ENCODE measurements at regions not wholly inside any gene's neighbourhood (a gene's known extent, or its start where the extent isn't known, plus 50 kb on each side); places are given as distances from the start of the nearest gene placed in this dataset.

DNA sequence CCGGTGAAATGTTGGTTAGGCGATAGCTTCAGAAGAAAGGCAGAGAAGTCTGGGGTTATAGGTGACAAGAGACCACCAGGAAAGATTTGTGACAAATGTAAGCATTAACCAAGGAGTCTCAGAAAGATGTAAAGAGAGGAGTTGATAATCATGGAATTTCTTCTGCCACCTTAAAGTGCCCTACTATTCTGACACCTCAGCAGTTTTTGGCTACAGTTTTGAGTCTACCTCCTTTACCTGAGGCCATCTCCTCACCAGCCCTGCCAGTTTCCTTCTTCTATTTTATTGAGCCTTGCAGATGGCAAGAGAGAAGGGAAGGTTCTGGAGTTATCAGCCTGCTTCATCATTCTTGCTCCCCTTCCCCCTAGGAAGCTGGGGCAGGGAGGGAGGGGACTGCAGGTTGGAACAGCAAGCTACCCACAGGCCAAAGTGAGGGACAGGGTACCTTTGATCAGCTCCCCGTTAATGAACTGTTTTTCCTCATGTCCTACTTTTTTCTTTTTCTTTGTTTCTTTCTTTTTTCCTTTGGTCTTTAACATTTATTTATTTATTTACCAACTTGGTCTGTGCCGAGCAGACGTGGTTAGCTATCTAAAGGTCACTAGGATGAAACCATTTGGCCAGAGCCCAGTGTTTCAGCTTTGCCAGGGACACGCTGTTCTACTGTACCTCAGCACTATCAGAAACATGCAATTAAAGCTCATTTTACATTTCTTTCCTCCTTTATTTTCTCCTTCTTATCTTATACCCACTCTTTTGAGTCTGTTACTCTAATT is 438.7 kb upstream of the AR start:
- intact Hi-C loops (cut with DNase I), result no loop called here
- WGBS, 2 donors, result 47 to 54% methylated on average over 6 of the region's 6 CpGs
- H3K9me3 ChIP-seq, result no peaks in the 10 kb centered on the region
- H3K27ac ChIP-seq, result no peak overlapping the region
- H3K27me3 ChIP-seq, result no peaks in the 10 kb centered on the region
- peak in 1 of 4 donors; percentile 3 for DNase-seq
- TF ChIP-seq POLR2A (IDR thresholded peaks at IDR 0.05), result no peak
- TF ChIP-seq, protein P1, sequence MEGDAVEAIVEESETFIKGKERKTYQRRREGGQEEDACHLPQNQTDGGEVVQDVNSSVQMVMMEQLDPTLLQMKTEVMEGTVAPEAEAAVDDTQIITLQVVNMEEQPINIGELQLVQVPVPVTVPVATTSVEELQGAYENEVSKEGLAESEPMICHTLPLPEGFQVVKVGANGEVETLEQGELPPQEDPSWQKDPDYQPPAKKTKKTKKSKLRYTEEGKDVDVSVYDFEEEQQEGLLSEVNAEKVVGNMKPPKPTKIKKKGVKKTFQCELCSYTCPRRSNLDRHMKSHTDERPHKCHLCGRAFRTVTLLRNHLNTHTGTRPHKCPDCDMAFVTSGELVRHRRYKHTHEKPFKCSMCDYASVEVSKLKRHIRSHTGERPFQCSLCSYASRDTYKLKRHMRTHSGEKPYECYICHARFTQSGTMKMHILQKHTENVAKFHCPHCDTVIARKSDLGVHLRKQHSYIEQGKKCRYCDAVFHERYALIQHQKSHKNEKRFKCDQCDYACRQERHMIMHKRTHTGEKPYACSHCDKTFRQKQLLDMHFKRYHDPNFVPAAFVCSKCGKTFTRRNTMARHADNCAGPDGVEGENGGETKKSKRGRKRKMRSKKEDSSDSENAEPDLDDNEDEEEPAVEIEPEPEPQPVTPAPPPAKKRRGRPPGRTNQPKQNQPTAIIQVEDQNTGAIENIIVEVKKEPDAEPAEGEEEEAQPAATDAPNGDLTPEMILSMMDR (IDR thresholded peaks at IDR 0.05), result no peak
- no peak overlapping the region for H3K4me3 ChIP-seq
- no peak for ATAC-seq
- H3K36me3 ChIP-seq (replicated peaks in 1 of 2; ENCODE audit: insufficient read depth in 1 of 2, low read depth in 2 of 2), result no peaks in the 10 kb centered on the region
- no peaks in the 10 kb centered on the region for H3K4me1 ChIP-seq

DNA sequence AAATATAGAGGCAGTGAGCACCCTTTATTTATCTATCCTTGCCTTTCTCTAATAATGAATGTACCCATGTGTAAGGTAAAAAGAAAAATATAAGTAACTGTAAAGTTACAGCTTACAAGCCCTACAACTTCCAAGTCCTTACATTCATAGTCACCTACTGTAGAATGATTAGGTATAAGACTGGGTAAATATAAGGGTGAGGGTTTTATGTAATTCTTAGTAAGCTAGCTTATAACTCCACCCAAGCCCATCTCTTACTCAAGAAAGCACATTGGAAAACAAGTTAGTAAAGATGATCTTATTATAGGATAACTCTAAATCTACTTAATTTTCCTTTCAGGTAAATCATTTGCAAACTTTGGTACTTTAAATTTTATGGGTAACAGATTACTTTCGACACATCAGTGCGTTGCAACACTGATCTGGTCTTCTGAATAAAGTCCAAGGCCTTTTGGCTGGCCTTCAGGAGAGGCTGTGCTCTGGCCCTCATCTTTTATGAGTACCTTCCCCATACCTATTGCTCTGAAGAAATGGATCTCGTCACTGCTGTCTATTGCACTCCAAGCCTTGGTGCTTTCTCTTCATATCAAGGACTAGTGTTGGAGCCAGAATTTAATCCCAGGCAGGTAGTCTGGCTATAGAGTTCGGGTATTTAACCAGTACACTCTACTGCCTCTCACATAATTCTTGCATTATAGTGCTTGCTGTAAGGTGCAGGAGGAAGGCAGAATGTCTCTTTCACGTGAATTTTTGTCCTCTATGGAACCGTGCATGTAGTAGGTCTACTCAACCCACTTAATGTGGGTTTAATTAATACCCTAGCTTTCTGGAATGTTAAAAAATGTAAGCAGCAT is 443.6 kb upstream of the AR start:
- TF ChIP-seq, protein P1 (IDR thresholded peaks at IDR 0.05), result no peak
- H3K4me3 ChIP-seq, result no peak overlapping the region
- H3K36me3 ChIP-seq (replicated peaks in 1 of 2; ENCODE audit: insufficient read depth in 1 of 2, low read depth in 2 of 2), result no peaks in the 10 kb centered on the region
- 42 to 54% methylated on average over 6 of the region's 6 CpGs for WGBS, 2 donors
- DNase-seq, result no peak
- ATAC-seq, result no peak
- no peaks in the 10 kb centered on the region for H3K4me1 ChIP-seq
- no peaks in the 10 kb centered on the region for H3K9me3 ChIP-seq
- H3K27me3 ChIP-seq, result no peaks in the 10 kb centered on the region
- intact Hi-C loops (cut with DNase I), result no loop called here
- H3K27ac ChIP-seq, result no peak overlapping the region

DNA sequence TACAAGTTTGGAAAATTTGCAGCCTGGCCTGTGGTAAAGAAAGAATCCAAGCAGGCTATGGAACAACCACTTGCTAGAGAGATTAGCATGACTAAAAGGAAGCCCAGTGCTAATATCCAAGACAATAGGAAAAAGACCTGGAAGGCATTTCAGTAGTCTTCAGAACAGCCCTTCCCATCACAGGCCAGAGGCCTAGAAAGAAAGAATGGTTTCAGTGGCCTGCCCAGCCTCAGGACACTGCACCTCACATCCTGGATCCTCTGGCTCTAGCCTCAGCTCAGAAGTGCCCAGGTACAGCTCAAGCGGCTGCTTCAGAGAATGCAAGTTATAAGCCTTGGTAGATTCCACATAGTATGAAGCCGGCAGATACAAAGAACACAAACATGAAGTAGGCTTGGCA is 449.8 kb upstream of the AR start:
- ATAC-seq (no peak), DNase-seq (no peak)
- Histone ChIP-seq H3K27me3 (no peaks in the 10 kb centered on the region), H3K4me1 (no peaks in the 10 kb centered on the region), H3K27ac (no peak overlapping the region), H3K36me3 (replicated peaks in 1 of 2; ENCODE audit: insufficient read depth in 1 of 2, low read depth in 2 of 2) (no peaks in the 10 kb centered on the region), H3K9me3 (no peaks in the 10 kb centered on the region), H3K4me3 (no peak overlapping the region)
- no peak for TF ChIP-seq POLR2A (IDR thresholded peaks at IDR 0.05)
- TF ChIP-seq, protein P1 (IDR thresholded peaks at IDR 0.05), result no peak
- WGBS, 2 donors, result 67% methylated on average over 2 of the region's 2 CpGs; no CpG with 5 or more reads in 1 of the 2 donors
- intact Hi-C loops (cut with DNase I), result no loop called here

DNA sequence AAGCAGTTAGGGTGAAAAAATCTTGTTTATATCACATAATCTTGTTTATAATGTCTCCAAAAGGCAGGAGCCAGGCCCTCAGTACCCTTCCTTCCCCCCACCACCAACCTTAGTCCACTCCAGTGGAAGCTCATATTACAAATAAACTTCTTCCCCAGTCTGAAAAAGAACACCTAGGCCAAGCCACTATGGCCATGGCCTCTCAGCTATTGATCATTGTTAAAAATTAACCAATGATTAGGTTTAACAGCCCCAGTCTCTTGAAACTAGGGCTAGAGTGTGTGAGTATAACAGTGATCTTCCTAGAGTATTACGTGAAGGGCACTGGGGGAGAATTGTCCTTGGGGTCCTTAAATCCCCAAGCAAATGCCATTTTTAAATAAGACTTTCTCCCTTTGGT is 411.9 kb upstream of the EDA2R start:
- WGBS, 2 donors, result 11 to 17% methylated on average over 1 of the region's 1 CpG
- H3K4me1 ChIP-seq, result no peaks in the 10 kb centered on the region
- H3K27me3 ChIP-seq, result no peaks in the 10 kb centered on the region
- DNase-seq, result no peak
- no peak overlapping the region for H3K4me3 ChIP-seq
- ATAC-seq, result no peak
- no peaks in the 10 kb centered on the region for H3K36me3 ChIP-seq (replicated peaks in 1 of 2; ENCODE audit: insufficient read depth in 1 of 2, low read depth in 2 of 2)
- TF ChIP-seq, protein P1 (IDR thresholded peaks at IDR 0.05), result no peak
- no peak for TF ChIP-seq POLR2A (IDR thresholded peaks at IDR 0.05)
- no peaks in the 10 kb centered on the region for H3K9me3 ChIP-seq
- no peak overlapping the region for H3K27ac ChIP-seq
- intact Hi-C loops (cut with DNase I), result no loop called here

Measured in body of pancreas (tissue), 4 donors.